ENCODE measurements at regions not wholly inside any gene's neighbourhood (a gene's known extent, or its start where the extent isn't known, plus 50 kb on each side); places are given as distances from the start of the nearest gene placed in this dataset.

GRCh38 chr18:47512726-47513435, 261.4 kb upstream of the SKOR2 start:
- TF ChIP-seq TSHZ2 (CRISPR knock-in tag; IDR thresholded peaks at IDR 0.05) (no peak), ESRRG (CRISPR knock-in tag; IDR thresholded peaks at IDR 0.05) (no peak), ARNTL (CRISPR knock-in tag; IDR thresholded peaks at IDR 0.05; ENCODE audit: borderline replicate concordance, low read depth) (no peak), RARB (CRISPR knock-in tag; IDR thresholded peaks at IDR 0.05) (no peak), OSR1 (CRISPR knock-in tag; IDR thresholded peaks at IDR 0.05) (no peak), PATZ1 (CRISPR knock-in tag; IDR thresholded peaks at IDR 0.05; ENCODE audit: borderline replicate concordance) (no peak), ZFP30 (CRISPR knock-in tag; IDR thresholded peaks at IDR 0.05) (no peak), ZNF70 (CRISPR knock-in tag; IDR thresholded peaks at IDR 0.05) (no peak), ISL1 (CRISPR knock-in tag; IDR thresholded peaks at IDR 0.05) (no peak), CSDC2 (CRISPR knock-in tag; IDR thresholded peaks at IDR 0.05) (no peak)
